Uterus (tissue), 3 donors: ENCODE measurements at regions not wholly inside any gene's neighbourhood (a gene's known extent, or its start where the extent isn't known, plus 50 kb on each side); places are given as distances from the start of the nearest gene placed in this dataset.
A peak's percentile ranks its signal among the peaks of the same experiment; 100 is the strongest.

ENCODE experiments used
- DNase-seq, 2 donors: peaks; one replicate each; pipeline ENCODE4 v3.0.0-alpha.2; 2019 to 2020
- H3K27ac ChIP-seq, 2 donors: fragments of 200-600 bp; sonication (generic); 1 replicate in 1 of 2; 2 replicates in 1 of 2; pipeline ENCODE4 v1.5.1; 2016 to 2018
- H3K27me3 ChIP-seq, 2 donors: fragments of 200-600 bp; sonication (generic); one replicate each; pipeline ENCODE4 v1.5.1; 2018 to 2019; ENCODE audit warnings: control low read depth in 1 of 2
- H3K36me3 ChIP-seq, 2 donors: fragments of 200-600 bp; sonication (generic); one replicate each; pipeline ENCODE4 v1.5.1; 2019; ENCODE audit warnings: control low read depth in 1 of 2
- H3K4me1 ChIP-seq, 2 donors: fragments of 200-600 bp; sonication (generic); one replicate each; pipeline ENCODE4 v1.5.1; 2018 to 2019; ENCODE audit warnings: control low read depth in 1 of 2
- H3K4me3 ChIP-seq, 2 donors: fragments of 200-600 bp; sonication (generic); 1 replicate in 1 of 2; 2 replicates in 1 of 2; pipeline ENCODE4 v1.5.1; 2018 to 2019; ENCODE audit warnings: mild to moderate bottlenecking in 1 of 2
- H3K9me3 ChIP-seq, 2 donors: fragments of 200-600 bp; sonication (generic); one replicate each; pipeline ENCODE4 v1.5.1; 2019; ENCODE audit warnings: control low read depth in 1 of 2
- POLR2A ChIP-seq, 2 donors: fragments of 450-650 bp; IDR thresholded peaks; one replicate each; pipeline ENCODE4 v1.6.1; 2016; ENCODE audit warnings: antibody characterized with exemption in 2 of 2, mild to moderate bottlenecking in 1 of 2, moderate library complexity in 1 of 2
- intact Hi-C: fragments of 100-400 bp; cut with DNase I; formaldehyde crosslinking; loops from one replicate; pipeline ENCODE4 v1.15.1; 2023; ENCODE audit warnings: low total_unique reads
- TF ChIP-seq, protein P1 (sequence below), 4 experiments: fragments of 200-600 bp in 2 of 4; fragments of 450-650 bp in 2 of 4; sonication (generic) in 2 of 4; IDR thresholded peaks; one replicate each; pipeline ENCODE4 v1.5.1; 2016 to 2019; ENCODE audit warnings: antibody characterized with exemption in 4 of 4, mild to moderate bottlenecking in 2 of 4, moderate library complexity in 1 of 4
- donor health status: DM: yes; HTN: yes; CAD: no.

DNA sequence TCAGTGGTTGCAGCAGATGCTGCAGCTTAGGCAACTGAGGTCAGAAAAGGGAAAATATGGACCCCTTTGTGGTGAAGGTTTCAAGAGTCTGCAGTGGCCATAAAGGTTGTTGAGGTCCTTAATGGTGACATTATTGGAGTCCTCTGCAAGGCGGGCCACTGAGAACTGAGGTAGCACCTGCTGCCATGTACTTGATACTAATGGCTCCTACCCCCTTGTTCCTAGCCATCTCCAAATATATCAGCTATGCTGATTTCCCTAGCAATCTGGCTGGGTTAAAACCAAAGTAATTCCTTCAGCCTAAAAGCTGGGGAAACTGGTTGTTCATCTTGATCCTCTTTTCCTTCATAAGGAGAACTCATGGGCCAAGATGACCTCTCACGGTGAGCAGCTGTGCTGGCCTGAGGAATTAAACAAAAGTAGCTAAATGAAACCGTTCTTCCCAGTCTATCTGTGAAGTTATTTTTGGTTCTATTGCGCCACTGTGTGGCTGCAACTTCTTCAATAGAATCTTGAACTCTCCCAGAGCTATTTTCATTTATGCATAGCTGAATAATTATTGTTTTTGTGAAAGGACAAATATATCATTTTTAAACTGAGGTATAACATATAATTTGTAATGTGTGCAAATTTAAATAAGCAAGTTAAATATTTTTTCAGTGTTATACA lies 76.1 kb upstream of the PLSCR4 start:
- intact Hi-C loops = loop anchor here (5.0 to 10.0 kb wide), 2 partner anchors 102 to 265 kb away; no protein-coding TSS in a partner anchor
- no peaks in the 10 kb centered on the region for H3K27me3 ChIP-seq
- no peaks in the 10 kb centered on the region for H3K9me3 ChIP-seq
- H3K27ac ChIP-seq = no peak overlapping the region
- no peaks in the 10 kb centered on the region for H3K4me1 ChIP-seq
- DNase-seq = peak; percentile 37 to 70
- TF ChIP-seq, protein P1, sequence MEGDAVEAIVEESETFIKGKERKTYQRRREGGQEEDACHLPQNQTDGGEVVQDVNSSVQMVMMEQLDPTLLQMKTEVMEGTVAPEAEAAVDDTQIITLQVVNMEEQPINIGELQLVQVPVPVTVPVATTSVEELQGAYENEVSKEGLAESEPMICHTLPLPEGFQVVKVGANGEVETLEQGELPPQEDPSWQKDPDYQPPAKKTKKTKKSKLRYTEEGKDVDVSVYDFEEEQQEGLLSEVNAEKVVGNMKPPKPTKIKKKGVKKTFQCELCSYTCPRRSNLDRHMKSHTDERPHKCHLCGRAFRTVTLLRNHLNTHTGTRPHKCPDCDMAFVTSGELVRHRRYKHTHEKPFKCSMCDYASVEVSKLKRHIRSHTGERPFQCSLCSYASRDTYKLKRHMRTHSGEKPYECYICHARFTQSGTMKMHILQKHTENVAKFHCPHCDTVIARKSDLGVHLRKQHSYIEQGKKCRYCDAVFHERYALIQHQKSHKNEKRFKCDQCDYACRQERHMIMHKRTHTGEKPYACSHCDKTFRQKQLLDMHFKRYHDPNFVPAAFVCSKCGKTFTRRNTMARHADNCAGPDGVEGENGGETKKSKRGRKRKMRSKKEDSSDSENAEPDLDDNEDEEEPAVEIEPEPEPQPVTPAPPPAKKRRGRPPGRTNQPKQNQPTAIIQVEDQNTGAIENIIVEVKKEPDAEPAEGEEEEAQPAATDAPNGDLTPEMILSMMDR (IDR thresholded peaks at IDR 0.05) = peak; percentile 59 to 82 (median 72)
- no peak for TF ChIP-seq POLR2A (IDR thresholded peaks at IDR 0.05)
- no peak overlapping the region for H3K4me3 ChIP-seq
- no peaks in the 10 kb centered on the region for H3K36me3 ChIP-seq

DNA sequence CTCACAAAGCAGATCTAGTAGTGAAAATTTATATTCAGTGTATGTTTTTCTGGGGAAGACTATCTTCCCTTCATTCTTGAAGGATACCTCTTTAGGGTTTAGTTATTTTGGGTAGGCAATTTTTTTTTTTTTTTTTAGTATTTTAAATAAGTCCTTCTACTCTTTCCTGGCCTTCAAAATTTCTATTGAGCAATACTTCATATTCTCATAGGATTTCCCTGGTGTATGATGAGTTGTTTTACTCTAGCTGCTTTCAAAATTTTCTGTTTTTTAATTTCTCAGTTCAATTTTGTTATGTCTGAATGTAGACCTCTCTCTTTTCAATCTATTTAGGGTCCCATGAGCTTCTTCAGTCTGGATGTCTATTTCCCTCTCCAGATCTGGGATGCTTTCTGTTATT lies 74.3 kb upstream of the PLSCR4 start:
- no peak for TF ChIP-seq POLR2A (IDR thresholded peaks at IDR 0.05)
- TF ChIP-seq, protein P1 (IDR thresholded peaks at IDR 0.05) = no peak
- Histone ChIP-seq H3K27me3 (no peaks in the 10 kb centered on the region), H3K9me3 (no peaks in the 10 kb centered on the region), H3K36me3 (no peaks in the 10 kb centered on the region), H3K4me1 (no peaks in the 10 kb centered on the region), H3K4me3 (no peak overlapping the region), H3K27ac (no peak overlapping the region)
- intact Hi-C loops = loop anchor here (5.0 to 10.0 kb wide), 2 partner anchors 100 to 263 kb away; no protein-coding TSS in a partner anchor
- DNase-seq = no peak

DNA sequence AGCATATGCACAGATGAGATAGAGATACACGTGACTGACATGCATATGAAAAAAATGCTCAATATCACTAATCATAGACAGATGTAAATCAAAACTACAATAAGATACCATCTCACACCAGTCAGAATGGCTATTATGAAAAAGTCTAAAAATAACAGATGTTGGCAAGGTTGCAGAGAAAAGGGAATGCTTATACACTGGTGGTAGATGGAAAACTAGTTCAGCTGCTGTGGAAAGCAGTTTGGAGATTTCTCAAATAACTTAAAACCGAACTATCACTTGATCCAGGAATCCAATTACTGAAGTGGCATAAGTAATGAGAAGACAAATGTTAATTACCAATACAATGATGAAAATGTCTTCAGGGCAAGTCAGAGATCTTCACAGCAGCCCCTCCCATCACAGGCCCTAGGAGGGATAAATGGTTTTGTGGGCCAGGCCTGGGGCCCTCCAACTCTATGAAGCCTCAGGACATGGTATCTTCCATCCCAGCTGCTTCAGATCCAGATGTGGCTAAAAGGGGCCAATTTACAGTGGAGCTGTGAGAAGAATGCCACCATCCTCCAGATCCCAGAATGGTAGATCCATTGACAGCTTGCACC lies 71.4 kb upstream of the PLSCR4 start:
- no peak for TF ChIP-seq POLR2A (IDR thresholded peaks at IDR 0.05)
- TF ChIP-seq, protein P1 (IDR thresholded peaks at IDR 0.05) = no peak
- intact Hi-C loops = loop anchor here (10.0 kb wide), 1 partner anchor 98 kb away; no protein-coding TSS in a partner anchor
- no peaks in the 10 kb centered on the region for H3K27me3 ChIP-seq

DNA sequence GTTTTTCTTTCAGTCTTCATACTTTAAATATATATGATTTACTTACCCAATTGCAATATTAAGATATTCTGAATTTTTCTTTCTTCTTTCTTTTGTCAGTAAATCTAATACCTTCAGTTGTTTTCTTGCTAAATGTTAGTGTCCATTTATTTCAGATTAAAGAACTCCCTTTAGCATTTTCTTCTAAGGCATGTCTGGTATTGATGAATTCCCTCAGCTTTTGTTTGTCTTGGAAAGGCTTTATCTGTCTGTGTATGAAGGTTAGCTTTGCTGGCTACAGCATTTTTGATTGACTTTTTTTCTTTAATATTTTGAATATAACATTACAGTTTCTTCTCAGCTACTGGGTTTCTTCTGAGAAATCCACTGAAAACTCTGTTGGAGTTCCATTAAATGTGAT lies 64.0 kb upstream of the PLSCR4 start:
- H3K4me3 ChIP-seq = no peak overlapping the region
- intact Hi-C loops = no loop called here

More for the DNA sequence above, 71.4 kb upstream of the PLSCR4 start:
- no peaks in the 10 kb centered on the region for H3K36me3 ChIP-seq
- no peak for DNase-seq
- H3K4me1 ChIP-seq = no peaks in the 10 kb centered on the region
- H3K27ac ChIP-seq = no peak overlapping the region
- no peaks in the 10 kb centered on the region for H3K9me3 ChIP-seq
- H3K4me3 ChIP-seq = no peak overlapping the region

DNA sequence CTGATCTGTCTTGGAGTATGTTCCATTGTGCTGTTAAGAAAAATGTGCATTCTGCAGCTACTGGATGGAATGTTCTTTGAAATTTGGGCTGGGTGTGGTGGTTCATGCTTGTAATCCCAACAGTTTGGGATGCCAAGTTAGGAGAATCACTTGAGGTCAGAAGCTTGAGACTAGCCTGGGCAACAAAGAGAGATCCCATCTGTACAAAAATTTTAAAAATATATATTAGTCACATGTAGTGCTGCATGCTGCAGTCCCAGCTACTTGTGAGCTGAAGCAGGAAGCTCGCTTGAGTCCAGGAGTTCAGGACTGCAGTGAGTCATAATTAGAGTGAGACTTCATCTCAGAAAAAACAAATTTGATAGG lies 62.8 kb upstream of the PLSCR4 start:
- H3K27ac ChIP-seq = no peak overlapping the region
- intact Hi-C loops = no loop called here
- H3K4me1 ChIP-seq = no peaks in the 10 kb centered on the region
- H3K27me3 ChIP-seq = no peaks in the 10 kb centered on the region
- no peaks in the 10 kb centered on the region for H3K36me3 ChIP-seq
- H3K4me3 ChIP-seq = no peak overlapping the region
- DNase-seq = no peak
- H3K9me3 ChIP-seq = no peaks in the 10 kb centered on the region
- TF ChIP-seq, protein P1 (IDR thresholded peaks at IDR 0.05) = no peak
- TF ChIP-seq POLR2A (IDR thresholded peaks at IDR 0.05) = no peak

More for the DNA sequence above, 64.0 kb upstream of the PLSCR4 start:
- no peaks in the 10 kb centered on the region for H3K27me3 ChIP-seq
- no peaks in the 10 kb centered on the region for H3K36me3 ChIP-seq
- H3K4me1 ChIP-seq = no peaks in the 10 kb centered on the region
- no peak overlapping the region for H3K27ac ChIP-seq
- TF ChIP-seq, protein P1 (IDR thresholded peaks at IDR 0.05) = no peak
- TF ChIP-seq POLR2A (IDR thresholded peaks at IDR 0.05) = no peak
- no peak for DNase-seq
- no peaks in the 10 kb centered on the region for H3K9me3 ChIP-seq
